Astrocyte (in vitro differentiated cells and primary cell): ENCODE measurements at regions not wholly inside any gene's neighbourhood (a gene's known extent, or its start where the extent isn't known, plus 50 kb on each side); places are given as distances from the start of the nearest gene placed in this dataset.

Experiments
- EZH2 ChIP-seq: IDR thresholded peaks from 2 replicates; pipeline ENCODE4 v1.6.1; 2012; ENCODE audit warnings: mild to moderate bottlenecking, low read length, inconsistent platforms; ENCODE audit not compliant: insufficient read depth
- TF ChIP-seq, protein P1 (sequence below): IDR thresholded peaks from 2 replicates; pipeline ENCODE4 v1.5.1; 2011; ENCODE audit warnings: low read depth, mild to moderate bottlenecking, inconsistent platforms, low read length, moderate library complexity; ENCODE audit not compliant: insufficient read depth

DNA sequence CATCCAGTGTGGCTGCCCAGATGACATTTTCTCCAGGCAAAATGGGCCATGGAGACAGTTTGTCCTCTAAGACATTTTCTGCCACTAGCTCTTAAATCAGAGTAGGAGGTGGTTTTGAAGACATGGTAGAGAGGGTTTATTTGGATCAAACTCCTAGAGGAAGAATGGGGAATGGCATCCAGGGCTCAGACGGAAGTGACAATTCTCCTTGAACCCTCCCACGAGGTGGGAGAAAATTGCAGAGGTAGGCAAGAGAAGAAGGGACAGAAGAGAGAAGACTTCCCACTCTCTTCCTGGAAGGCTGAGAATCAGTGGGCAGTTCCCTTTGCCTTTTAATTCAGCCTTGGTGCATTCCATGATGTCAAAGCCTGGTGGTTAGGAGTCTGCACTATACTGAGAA lies 194.0 kb downstream of the SMIM20 start:
- TF ChIP-seq, protein P1, sequence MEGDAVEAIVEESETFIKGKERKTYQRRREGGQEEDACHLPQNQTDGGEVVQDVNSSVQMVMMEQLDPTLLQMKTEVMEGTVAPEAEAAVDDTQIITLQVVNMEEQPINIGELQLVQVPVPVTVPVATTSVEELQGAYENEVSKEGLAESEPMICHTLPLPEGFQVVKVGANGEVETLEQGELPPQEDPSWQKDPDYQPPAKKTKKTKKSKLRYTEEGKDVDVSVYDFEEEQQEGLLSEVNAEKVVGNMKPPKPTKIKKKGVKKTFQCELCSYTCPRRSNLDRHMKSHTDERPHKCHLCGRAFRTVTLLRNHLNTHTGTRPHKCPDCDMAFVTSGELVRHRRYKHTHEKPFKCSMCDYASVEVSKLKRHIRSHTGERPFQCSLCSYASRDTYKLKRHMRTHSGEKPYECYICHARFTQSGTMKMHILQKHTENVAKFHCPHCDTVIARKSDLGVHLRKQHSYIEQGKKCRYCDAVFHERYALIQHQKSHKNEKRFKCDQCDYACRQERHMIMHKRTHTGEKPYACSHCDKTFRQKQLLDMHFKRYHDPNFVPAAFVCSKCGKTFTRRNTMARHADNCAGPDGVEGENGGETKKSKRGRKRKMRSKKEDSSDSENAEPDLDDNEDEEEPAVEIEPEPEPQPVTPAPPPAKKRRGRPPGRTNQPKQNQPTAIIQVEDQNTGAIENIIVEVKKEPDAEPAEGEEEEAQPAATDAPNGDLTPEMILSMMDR, result no peak
- no peak for TF ChIP-seq EZH2
